GM10266 (cell line): ENCODE measurements at regions not wholly inside any gene's neighbourhood (a gene's known extent, or its start where the extent isn't known, plus 50 kb on each side); places are given as distances from the start of the nearest gene placed in this dataset.

Experiments
- DNase-seq: peaks from one replicate; pipeline ENCODE4 v3.0.0; 2012; ENCODE audit errors: extremely low spot score
- CTCF ChIP-seq: IDR thresholded peaks from 2 replicates; pipeline ENCODE4 v1.5.1; 2012; ENCODE audit warnings: mild to moderate bottlenecking, low read depth; ENCODE audit not compliant: control insufficient read depth, insufficient read depth; ENCODE audit errors: missing control alignments

- no peak for TF ChIP-seq CTCF
- no peak for DNase-seq
Observed at GRCh38 chr21:31459457-31459856, 115.4 kb upstream of the TIAM1 start.

DNA sequence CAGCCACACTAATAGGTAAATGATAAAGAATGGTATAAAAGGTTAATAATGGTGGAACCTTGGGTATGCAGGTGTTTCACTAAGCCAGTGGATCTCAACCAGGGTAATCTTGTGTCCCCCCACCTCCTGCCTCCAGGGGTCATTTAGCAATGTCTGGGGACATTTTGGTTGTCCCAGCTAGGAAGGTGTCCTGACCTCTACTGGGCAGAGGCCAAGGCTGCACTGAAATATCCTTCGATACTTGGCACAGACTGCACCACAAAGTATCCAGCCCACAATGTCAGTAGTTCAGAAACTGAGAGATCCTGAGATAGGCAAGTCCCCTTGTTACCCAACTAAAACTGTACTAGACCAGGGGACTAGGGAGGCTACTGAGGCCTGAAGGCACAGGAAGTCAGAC lies 113.6 kb upstream of the TIAM1 start:
- DNase-seq = no peak
- no peak for TF ChIP-seq CTCF

- no peak for TF ChIP-seq CTCF
- DNase-seq = no peak
Observed at GRCh38 chr21:31456201-31456600, 112.1 kb upstream of the TIAM1 start.

GRCh38 chr21:31455506-31455905 lies 111.4 kb upstream of the TIAM1 start:
- no peak for TF ChIP-seq CTCF

DNA sequence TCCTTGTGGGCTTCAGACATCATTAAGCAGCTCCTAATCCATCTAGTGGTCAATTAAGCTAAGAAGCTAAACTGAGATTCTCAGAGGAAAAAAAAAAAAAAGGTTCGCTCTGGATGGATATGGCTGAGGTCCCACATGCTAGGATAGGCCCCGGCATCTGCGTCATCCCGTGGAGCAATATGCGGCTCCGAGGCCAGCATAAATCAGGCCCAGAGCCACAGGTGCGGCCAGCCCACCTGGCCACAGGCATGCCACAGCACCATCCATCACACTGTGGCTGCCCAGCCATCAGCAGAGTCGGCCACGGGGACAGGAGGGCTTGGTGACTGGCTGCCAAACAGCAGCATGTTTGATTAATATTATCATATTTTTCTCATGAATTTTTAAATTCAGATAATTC lies 106.9 kb upstream of the TIAM1 start:
- DNase-seq = no peak
- TF ChIP-seq CTCF = no peak

More at GRCh38 chr21:31455506-31455905, 111.4 kb upstream of the TIAM1 start:
- DNase-seq = no peak

GRCh38 chr21:31449921-31450535 lies 106.0 kb upstream of the TIAM1 start:
- no peak for TF ChIP-seq CTCF
- no peak for DNase-seq

DNA sequence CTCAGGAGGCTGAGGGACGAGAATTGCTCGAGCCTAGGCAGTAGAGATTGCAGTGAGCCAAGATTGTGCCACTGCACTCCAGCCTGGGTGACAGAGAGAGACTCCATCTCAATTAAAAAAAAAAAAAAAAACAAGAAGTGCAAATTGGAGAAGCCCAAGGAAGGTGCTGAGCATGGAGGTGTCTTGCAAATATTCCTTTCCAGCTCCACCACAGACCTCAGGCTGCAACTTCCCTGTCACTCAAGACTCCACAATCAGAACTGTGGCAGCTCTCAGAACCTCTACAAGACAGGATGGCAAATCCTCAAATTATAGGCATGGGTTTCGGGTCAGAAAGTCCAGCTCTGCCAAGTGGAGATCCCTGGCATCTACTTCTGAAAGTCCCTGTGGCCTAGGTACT lies 104.4 kb upstream of the TIAM1 start:
- no peak for TF ChIP-seq CTCF

More for the DNA sequence above, 104.4 kb upstream of the TIAM1 start:
- DNase-seq = no peak
